NCI-H1105 treated with DMSO at 0.1 percent for 48 hours (cell line): ENCODE measurements at regions not wholly inside any gene's neighbourhood (a gene's known extent, or its start where the extent isn't known, plus 50 kb on each side); places are given as distances from the start of the nearest gene placed in this dataset.
A peak's percentile ranks its signal among the peaks of the same experiment; 100 is the strongest.
"Not testable (repeated sequence)": the region's sequence is repeated elsewhere in the genome, so short reads cannot be mapped to it uniquely, and the experiment has no call there.

Experiments used
- DNase-seq: peaks from one replicate; lab custom pipeline; 2025; lab: John Stamatoyannopoulos, UW

- peak; percentile 42 for DNase-seq
Observed at GRCh38 chr9:86491468-86492266, 137.5 kb upstream of the TUT7 start.

GRCh38 chr9:86488794-86489193 lies 134.6 kb upstream of the TUT7 start:
- DNase-seq: no peak

GRCh38 chr9:86488345-86488744 lies 134.1 kb upstream of the TUT7 start:
- DNase-seq: no peak

- DNase-seq: no peak
Observed at GRCh38 chr9:86487838-86488233, 133.6 kb upstream of the TUT7 start.

- peak; percentile 77 for DNase-seq
Observed at GRCh38 chr9:86486891-86487837, 133.0 kb upstream of the TUT7 start.

- no peak for DNase-seq
Observed at GRCh38 chr9:86485359-86485758, 131.1 kb upstream of the TUT7 start.

- DNase-seq: no peak
Observed at GRCh38 chr9:86483496-86483895, 129.3 kb upstream of the TUT7 start.

GRCh38 chr9:86481466-86481865 lies 127.3 kb upstream of the TUT7 start:
- DNase-seq: no peak

- DNase-seq: not testable (repeated sequence)
Observed at GRCh38 chr9:86475255-86475654, 121.0 kb upstream of the TUT7 start.

GRCh38 chr9:86471171-86471815 lies 117.1 kb upstream of the TUT7 start:
- peak; percentile 20 for DNase-seq

- no peak for DNase-seq
Observed at GRCh38 chr9:86470326-86470725, 116.1 kb upstream of the TUT7 start.

GRCh38 chr9:86469476-86470250 lies 115.5 kb upstream of the TUT7 start:
- DNase-seq: no peak

- DNase-seq: no peak
Observed at GRCh38 chr9:86464242-86464641, 110.0 kb upstream of the TUT7 start.

GRCh38 chr9:86460216-86461002 lies 106.2 kb upstream of the TUT7 start:
- DNase-seq: no peak

- DNase-seq: no peak
Observed at GRCh38 chr9:86459599-86460155, 105.5 kb upstream of the TUT7 start.

GRCh38 chr9:86459191-86459590 lies 105.0 kb upstream of the TUT7 start:
- no peak for DNase-seq

- DNase-seq: no peak
Observed at GRCh38 chr9:86458191-86458855, 104.1 kb upstream of the TUT7 start.

- no peak for DNase-seq
Observed at GRCh38 chr9:86456416-86456815, 102.2 kb upstream of the TUT7 start.

- DNase-seq: no peak
Observed at GRCh38 chr9:86454701-86455615, 100.7 kb upstream of the TUT7 start.
